ENCODE measurements at regions not wholly inside any gene's neighbourhood (a gene's known extent, or its start where the extent isn't known, plus 50 kb on each side); places are given as distances from the start of the nearest gene placed in this dataset.
A peak's percentile ranks its signal among the peaks of the same experiment; 100 is the strongest.

DNA sequence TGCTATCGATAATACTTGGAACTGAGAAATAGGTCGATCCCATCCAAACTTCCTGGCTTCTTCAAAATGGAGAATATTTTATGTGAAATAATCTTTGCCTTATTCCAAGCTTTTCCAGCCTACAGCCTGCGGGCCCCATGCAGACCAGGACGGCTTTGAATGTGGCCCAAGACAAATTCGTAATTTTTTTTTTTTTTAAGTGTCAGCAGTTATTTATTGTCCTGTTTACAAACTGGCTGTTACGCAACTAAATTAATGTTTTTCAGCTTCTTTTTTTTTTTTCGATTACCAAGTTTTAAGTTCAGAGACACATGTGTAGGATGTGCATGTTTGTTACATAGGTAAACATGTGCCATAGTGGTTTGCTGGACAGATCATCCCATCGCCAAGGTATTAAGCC is 411.7 kb upstream of the EDIL3 start:
- H3K9me3 ChIP-seq, result no peaks in the 10 kb centered on the region
- no peaks in the 10 kb centered on the region for H3K36me3 ChIP-seq
- WGBS (ENCODE audit: insufficient coverage, low coverage, low lambda C conversion rate, missing lambda C conversion rate), result 66% methylated on average over 8 of the region's 8 CpGs
- ATAC-seq, result no peak
- intact Hi-C loops (cut with DNase I), result no loop called here
- H3K4me3 ChIP-seq, result no peak overlapping the region
- DNase-seq, result no peak
- H3K27me3 ChIP-seq, result no peaks in the 10 kb centered on the region
- no peak for TF ChIP-seq POLR2A (IDR thresholded peaks at IDR 0.05)
- TF ChIP-seq, protein P1, sequence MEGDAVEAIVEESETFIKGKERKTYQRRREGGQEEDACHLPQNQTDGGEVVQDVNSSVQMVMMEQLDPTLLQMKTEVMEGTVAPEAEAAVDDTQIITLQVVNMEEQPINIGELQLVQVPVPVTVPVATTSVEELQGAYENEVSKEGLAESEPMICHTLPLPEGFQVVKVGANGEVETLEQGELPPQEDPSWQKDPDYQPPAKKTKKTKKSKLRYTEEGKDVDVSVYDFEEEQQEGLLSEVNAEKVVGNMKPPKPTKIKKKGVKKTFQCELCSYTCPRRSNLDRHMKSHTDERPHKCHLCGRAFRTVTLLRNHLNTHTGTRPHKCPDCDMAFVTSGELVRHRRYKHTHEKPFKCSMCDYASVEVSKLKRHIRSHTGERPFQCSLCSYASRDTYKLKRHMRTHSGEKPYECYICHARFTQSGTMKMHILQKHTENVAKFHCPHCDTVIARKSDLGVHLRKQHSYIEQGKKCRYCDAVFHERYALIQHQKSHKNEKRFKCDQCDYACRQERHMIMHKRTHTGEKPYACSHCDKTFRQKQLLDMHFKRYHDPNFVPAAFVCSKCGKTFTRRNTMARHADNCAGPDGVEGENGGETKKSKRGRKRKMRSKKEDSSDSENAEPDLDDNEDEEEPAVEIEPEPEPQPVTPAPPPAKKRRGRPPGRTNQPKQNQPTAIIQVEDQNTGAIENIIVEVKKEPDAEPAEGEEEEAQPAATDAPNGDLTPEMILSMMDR (IDR thresholded peaks at IDR 0.05), result no peak
- no peak overlapping the region for H3K27ac ChIP-seq
- no peaks in the 10 kb centered on the region for H3K4me1 ChIP-seq

DNA sequence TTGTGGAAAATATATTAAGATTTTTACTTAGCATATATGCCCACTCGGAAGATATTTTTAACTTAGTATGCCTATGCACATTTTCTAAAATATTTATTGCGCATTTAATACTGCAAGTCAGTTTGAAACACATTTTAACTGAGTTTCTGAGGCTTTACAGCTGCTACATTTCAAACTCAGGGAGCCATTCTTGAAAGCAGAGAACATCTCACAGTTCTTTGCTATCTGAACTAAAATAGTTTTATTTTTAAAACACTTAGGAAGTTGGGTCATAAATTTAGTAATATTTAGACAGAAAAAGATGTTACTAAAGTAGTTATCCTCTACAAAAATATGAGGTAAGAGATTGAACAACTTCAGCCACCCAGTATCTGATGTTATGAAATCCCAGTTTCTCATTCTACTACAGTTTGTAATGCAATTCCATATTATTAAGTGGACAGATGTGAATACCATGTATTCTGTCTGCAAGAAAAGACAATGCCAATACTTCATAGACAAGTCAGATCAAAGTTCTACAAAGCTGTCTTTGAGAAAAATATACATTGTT is 409.9 kb upstream of the EDIL3 start:
- DNase-seq (no peak), ATAC-seq (no peak)
- H3K4me3 ChIP-seq, result no peak overlapping the region
- intact Hi-C loops (cut with DNase I), result no loop called here
- TF ChIP-seq, protein P1 (IDR thresholded peaks at IDR 0.05), result no peak
- TF ChIP-seq POLR2A (IDR thresholded peaks at IDR 0.05), result no peak
- H3K36me3 ChIP-seq, result no peaks in the 10 kb centered on the region
- H3K9me3 ChIP-seq, result no peaks in the 10 kb centered on the region
- no peaks in the 10 kb centered on the region for H3K4me1 ChIP-seq
- WGBS (ENCODE audit: insufficient coverage, low coverage, low lambda C conversion rate, missing lambda C conversion rate), result 58% methylated on average over 2 of the region's 2 CpGs
- no peak overlapping the region for H3K27ac ChIP-seq
- H3K27me3 ChIP-seq, result no peaks in the 10 kb centered on the region

DNA sequence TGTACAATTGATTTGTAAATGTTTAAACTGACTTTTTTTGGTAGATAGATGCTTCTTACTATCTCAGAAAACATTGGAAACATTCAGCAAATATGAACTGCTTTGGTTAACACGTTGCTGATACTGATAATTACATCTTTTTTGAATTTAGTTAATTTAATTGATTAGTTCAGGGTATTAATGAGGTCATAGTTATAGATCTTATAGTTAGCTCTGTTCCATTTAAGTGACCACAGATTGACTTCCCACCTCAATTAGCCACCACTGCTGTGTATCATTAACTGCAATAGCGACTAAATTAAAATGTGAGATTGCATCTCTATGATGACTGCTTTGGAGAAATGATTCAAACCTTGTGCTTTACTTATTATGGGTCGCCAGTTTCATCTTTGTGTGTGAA is 407.1 kb upstream of the EDIL3 start:
- intact Hi-C loops (cut with DNase I), result no loop called here
- Histone ChIP-seq H3K4me1 (no peaks in the 10 kb centered on the region), H3K4me3 (no peak overlapping the region), H3K9me3 (no peaks in the 10 kb centered on the region), H3K27me3 (no peaks in the 10 kb centered on the region), H3K27ac (no peak overlapping the region), H3K36me3 (no peaks in the 10 kb centered on the region)
- ATAC-seq, result no peak
- DNase-seq, result no peak
- 48% methylated on average over 3 of the region's 3 CpGs for WGBS (ENCODE audit: insufficient coverage, low coverage, low lambda C conversion rate, missing lambda C conversion rate)
- no peak for TF ChIP-seq POLR2A (IDR thresholded peaks at IDR 0.05)
- TF ChIP-seq, protein P1 (IDR thresholded peaks at IDR 0.05), result no peak

DNA sequence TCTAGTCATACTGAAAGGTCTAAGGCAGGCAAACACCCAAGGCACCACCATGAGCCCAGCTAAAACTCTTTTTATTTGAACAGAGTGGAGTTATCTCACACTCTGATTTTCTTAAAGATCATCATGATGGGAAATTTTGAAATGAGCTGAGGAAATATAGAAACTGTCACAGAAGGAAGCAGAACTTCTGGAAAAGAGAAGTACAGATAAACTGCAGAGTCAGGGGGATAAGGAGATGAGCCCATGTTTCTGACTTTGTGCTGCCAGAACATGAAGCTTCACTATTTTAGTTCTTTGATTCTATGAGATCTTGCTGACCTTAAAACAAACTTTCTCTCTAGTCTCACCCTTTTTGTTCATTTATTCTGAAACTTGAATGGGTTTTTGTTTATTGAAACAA is 406.5 kb upstream of the EDIL3 start:
- no peaks in the 10 kb centered on the region for H3K4me1 ChIP-seq
- H3K27me3 ChIP-seq, result no peaks in the 10 kb centered on the region
- intact Hi-C loops (cut with DNase I), result no loop called here
- H3K4me3 ChIP-seq, result no peak overlapping the region
- no peaks in the 10 kb centered on the region for H3K9me3 ChIP-seq
- no peak for TF ChIP-seq POLR2A (IDR thresholded peaks at IDR 0.05)
- TF ChIP-seq, protein P1 (IDR thresholded peaks at IDR 0.05), result no peak
- ATAC-seq (peak; percentile 31 to 66 (median 38)), DNase-seq (no peak)
- H3K36me3 ChIP-seq, result no peaks in the 10 kb centered on the region
- H3K27ac ChIP-seq, result no peak overlapping the region

DNA sequence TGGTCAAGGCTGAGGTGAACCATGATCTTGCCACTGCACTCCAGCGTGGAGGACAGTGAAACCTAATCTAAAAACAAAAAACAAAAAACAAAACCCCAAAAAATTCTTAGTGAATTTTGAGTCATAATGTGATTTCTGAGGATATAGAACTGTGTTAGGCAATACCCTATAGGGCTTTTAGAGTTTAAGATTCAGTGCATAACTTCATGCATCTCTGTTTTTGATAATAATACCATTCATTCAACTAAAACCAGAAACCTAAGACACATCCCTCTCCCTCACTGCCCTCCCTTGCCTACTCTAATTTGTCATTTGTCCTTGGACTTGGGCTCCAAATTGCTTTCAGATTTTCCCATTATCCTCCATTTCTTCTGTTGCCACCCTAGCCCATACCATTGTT is 405.7 kb upstream of the EDIL3 start:
- no peaks in the 10 kb centered on the region for H3K9me3 ChIP-seq
- ATAC-seq (no peak), DNase-seq (no peak)
- 50% methylated on average over 1 of the region's 1 CpG for WGBS (ENCODE audit: insufficient coverage, low coverage, low lambda C conversion rate, missing lambda C conversion rate)
- no peak overlapping the region for H3K4me3 ChIP-seq
- no peaks in the 10 kb centered on the region for H3K4me1 ChIP-seq
- intact Hi-C loops (cut with DNase I), result no loop called here
- H3K27ac ChIP-seq, result no peak overlapping the region
- H3K27me3 ChIP-seq, result no peaks in the 10 kb centered on the region
- no peaks in the 10 kb centered on the region for H3K36me3 ChIP-seq
- TF ChIP-seq, protein P1 (IDR thresholded peaks at IDR 0.05), result no peak
- no peak for TF ChIP-seq POLR2A (IDR thresholded peaks at IDR 0.05)
